SK-N-SH (cell line): ENCODE measurements at regions not wholly inside any gene's neighbourhood (a gene's known extent, or its start where the extent isn't known, plus 50 kb on each side); places are given as distances from the start of the nearest gene placed in this dataset.

Experiments
- RFX5 ChIP-seq: IDR thresholded peaks from 2 replicates; pipeline ENCODE4 v1.6.1; 2012; ENCODE audit warnings: mild to moderate bottlenecking, improper control_type of control experiment, low read length
- SMC3 ChIP-seq: IDR thresholded peaks from 2 replicates; pipeline ENCODE4 v1.6.1; 2012; ENCODE audit warnings: low read depth, low read length, improper control_type of control experiment

GRCh38 chr15:25971053-25971452 is 107.9 kb upstream of the ATP10A start:
- TF ChIP-seq SMC3 (no peak), RFX5 (no peak)
